Sigmoid colon (tissue), 4 donors: ENCODE measurements at regions not wholly inside any gene's neighbourhood (a gene's known extent, or its start where the extent isn't known, plus 50 kb on each side); places are given as distances from the start of the nearest gene placed in this dataset.

Experiments used
- EP300 ChIP-seq, 4 donors: sonication (generic); formaldehyde crosslinking; IDR thresholded peaks; one replicate each; pipeline ENCODE4 v1.6.1; 2017; ENCODE audit warnings: antibody characterized with exemption in 4 of 4
- POLR2A ChIP-seq, 2 donors: fragments of 450-650 bp; IDR thresholded peaks; one replicate each; pipeline ENCODE4 v1.6.1; 2016; ENCODE audit warnings: antibody characterized with exemption in 2 of 2, mild to moderate bottlenecking in 2 of 2, moderate library complexity in 2 of 2
- POLR2AphosphoS5 ChIP-seq, 4 donors: sonication (generic); formaldehyde crosslinking; IDR thresholded peaks; one replicate each; pipeline ENCODE4 v1.6.1; 2017; ENCODE audit warnings: antibody characterized with exemption in 4 of 4
- TF ChIP-seq, protein P1 (sequence below), 4 experiments: fragments of 450-650 bp in 3 of 4; fragments of 200-600 bp in 1 of 4; IDR thresholded peaks; one replicate each; pipeline ENCODE4 v1.5.1; 2016 to 2019; ENCODE audit warnings: antibody characterized with exemption in 4 of 4, mild to moderate bottlenecking in 3 of 4, moderate library complexity in 2 of 4

DNA sequence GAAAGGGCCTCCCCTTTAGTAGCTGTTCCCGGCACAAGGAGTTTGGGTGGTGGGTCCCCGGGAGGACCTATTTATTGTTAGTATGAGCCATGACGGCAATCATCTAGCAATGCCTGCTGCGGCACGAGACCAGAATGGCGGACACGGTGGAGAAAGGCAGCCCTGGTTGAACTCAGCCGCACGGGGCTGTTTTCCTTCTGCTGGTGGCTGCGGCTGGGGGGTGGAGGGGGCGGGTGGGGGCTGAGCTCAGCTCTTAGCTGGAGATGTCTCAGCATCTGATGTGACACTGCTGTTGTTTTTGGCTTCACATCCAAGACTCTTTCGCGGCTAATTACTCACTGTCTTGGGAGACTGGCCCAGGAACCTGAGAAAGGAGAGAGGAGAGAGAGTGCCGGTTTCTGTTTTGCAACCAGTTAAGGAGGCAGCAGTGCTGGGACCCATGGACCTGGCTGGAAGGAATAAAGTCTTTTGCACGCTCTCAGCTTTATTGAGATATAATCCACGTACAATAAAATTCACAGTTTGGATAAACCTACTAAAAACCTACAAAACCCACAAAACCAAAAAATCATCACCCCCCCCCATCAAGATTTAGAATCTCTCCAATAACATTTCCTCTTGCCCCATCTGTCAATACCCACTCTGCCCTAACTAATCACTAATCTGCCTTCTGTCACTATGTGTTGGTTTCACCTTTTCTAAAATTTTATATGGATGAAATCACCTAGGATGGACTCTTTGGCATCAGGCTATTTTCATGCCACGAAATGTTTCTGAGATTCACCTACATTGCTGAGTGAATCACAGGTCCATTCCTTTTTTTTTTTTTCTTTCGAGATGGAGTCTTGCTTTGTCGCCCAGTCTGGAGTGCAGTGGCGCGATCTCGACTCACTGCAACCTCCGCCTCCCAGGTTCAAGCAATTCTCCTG, 81.8 kb upstream of the NEURL1B start:
- TF ChIP-seq, protein P1, sequence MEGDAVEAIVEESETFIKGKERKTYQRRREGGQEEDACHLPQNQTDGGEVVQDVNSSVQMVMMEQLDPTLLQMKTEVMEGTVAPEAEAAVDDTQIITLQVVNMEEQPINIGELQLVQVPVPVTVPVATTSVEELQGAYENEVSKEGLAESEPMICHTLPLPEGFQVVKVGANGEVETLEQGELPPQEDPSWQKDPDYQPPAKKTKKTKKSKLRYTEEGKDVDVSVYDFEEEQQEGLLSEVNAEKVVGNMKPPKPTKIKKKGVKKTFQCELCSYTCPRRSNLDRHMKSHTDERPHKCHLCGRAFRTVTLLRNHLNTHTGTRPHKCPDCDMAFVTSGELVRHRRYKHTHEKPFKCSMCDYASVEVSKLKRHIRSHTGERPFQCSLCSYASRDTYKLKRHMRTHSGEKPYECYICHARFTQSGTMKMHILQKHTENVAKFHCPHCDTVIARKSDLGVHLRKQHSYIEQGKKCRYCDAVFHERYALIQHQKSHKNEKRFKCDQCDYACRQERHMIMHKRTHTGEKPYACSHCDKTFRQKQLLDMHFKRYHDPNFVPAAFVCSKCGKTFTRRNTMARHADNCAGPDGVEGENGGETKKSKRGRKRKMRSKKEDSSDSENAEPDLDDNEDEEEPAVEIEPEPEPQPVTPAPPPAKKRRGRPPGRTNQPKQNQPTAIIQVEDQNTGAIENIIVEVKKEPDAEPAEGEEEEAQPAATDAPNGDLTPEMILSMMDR (IDR thresholded peaks at IDR 0.05) = no peak
- TF ChIP-seq EP300 (IDR thresholded peaks at IDR 0.05) = peak in 3 of 4 donors; percentile 16 to 66 (median 29)
- no peak for TF ChIP-seq POLR2A (IDR thresholded peaks at IDR 0.05)
- TF ChIP-seq POLR2AphosphoS5 (IDR thresholded peaks at IDR 0.05) = peak; percentile 84 to 93 (median 88)
